NCI-H748 (cell line): ENCODE measurements at regions not wholly inside any gene's neighbourhood (a gene's known extent, or its start where the extent isn't known, plus 50 kb on each side); places are given as distances from the start of the nearest gene placed in this dataset.
"Not testable (repeated sequence)": the region's sequence is repeated elsewhere in the genome, so short reads cannot be mapped to it uniquely, and the experiment has no call there.

ENCODE experiments used
- DNase-seq: peaks from one replicate; lab custom pipeline; 2025; ENCODE audit not compliant: unreplicated experiment; lab: John Stamatoyannopoulos, UW

GRCh38 chr2:36235882-36236281 lies 119.7 kb upstream of the CRIM1 start:
- DNase-seq: no peak

- DNase-seq: no peak
Observed at GRCh38 chr2:36235426-36235825, 120.2 kb upstream of the CRIM1 start.

- DNase-seq: no peak
Observed at GRCh38 chr2:36223259-36223658, 132.3 kb upstream of the CRIM1 start.

GRCh38 chr2:36222485-36222884 lies 133.1 kb upstream of the CRIM1 start:
- DNase-seq: no peak

- no peak for DNase-seq
Observed at GRCh38 chr2:36214691-36215090, 140.9 kb upstream of the CRIM1 start.

GRCh38 chr2:36203366-36203765 lies 152.2 kb upstream of the CRIM1 start:
- DNase-seq: no peak

GRCh38 chr2:36197181-36197971 lies 158.2 kb upstream of the CRIM1 start:
- no peak for DNase-seq

- DNase-seq: no peak
Observed at GRCh38 chr2:36193680-36194079, 161.9 kb upstream of the CRIM1 start.

- no peak for DNase-seq
Observed at GRCh38 chr2:36192983-36193382, 162.6 kb upstream of the CRIM1 start.

GRCh38 chr2:36190097-36190496 lies 165.5 kb upstream of the CRIM1 start:
- DNase-seq: no peak

GRCh38 chr2:36185624-36186023 lies 170.0 kb upstream of the CRIM1 start:
- no peak for DNase-seq

- no peak for DNase-seq
Observed at GRCh38 chr2:36184848-36185247, 170.7 kb upstream of the CRIM1 start.

- DNase-seq: not testable (repeated sequence)
Observed at GRCh38 chr2:36180789-36181482, 174.6 kb upstream of the CRIM1 start.

GRCh38 chr2:36180293-36180692 lies 175.3 kb upstream of the CRIM1 start:
- DNase-seq: not testable (repeated sequence)

GRCh38 chr2:36179668-36180269 lies 175.8 kb upstream of the CRIM1 start:
- DNase-seq: not testable (repeated sequence)

- no peak for DNase-seq
Observed at GRCh38 chr2:36178384-36178783, 177.2 kb upstream of the CRIM1 start.

- no peak for DNase-seq
Observed at GRCh38 chr2:36177282-36177681, 178.3 kb upstream of the CRIM1 start.

- no peak for DNase-seq
Observed at GRCh38 chr2:36174920-36175319, 180.7 kb upstream of the CRIM1 start.

- DNase-seq: no peak
Observed at GRCh38 chr2:36173760-36174404, 181.7 kb upstream of the CRIM1 start.

- no peak for DNase-seq
Observed at GRCh38 chr2:36172824-36173223, 182.8 kb upstream of the CRIM1 start.

GRCh38 chr2:36170805-36171204 lies 184.8 kb upstream of the CRIM1 start:
- DNase-seq: no peak

GRCh38 chr2:36169843-36170242 lies 185.7 kb upstream of the CRIM1 start:
- no peak for DNase-seq
